HG02642 (cell line): ENCODE measurements at regions not wholly inside any gene's neighbourhood (a gene's known extent, or its start where the extent isn't known, plus 50 kb on each side); places are given as distances from the start of the nearest gene placed in this dataset.
"Not testable (repeated sequence)": the region's sequence is repeated elsewhere in the genome, so short reads cannot be mapped to it uniquely, and the experiment has no call there.

Source experiments
- ATAC-seq: cut with Tn5 transposase; IDR thresholded peaks from one replicate; pipeline ENCODE4 v1.9.1; 2021; ENCODE audit warnings: mild to moderate bottlenecking; ENCODE audit not compliant: unreplicated experiment, poor library complexity

DNA sequence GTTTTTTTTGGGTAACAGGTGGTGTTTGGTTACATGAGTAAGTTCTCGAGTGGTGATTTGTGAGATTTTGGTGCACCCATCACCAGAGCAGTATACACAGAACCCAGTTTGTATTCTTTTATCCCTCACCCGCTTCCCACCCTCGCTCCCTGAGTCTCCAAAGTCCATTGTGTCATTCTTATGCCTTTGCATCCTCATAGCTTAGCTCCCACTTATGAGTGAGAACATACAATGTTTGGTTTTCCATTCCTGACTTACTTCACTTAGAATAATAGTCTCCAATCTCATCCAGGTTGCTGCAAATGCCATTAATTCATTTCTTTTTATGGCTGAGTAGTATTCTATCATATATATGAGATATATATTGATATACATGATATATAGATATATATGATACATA is 211.9 kb downstream of the BCAS1 start:
- ATAC-seq: not testable (repeated sequence)

DNA sequence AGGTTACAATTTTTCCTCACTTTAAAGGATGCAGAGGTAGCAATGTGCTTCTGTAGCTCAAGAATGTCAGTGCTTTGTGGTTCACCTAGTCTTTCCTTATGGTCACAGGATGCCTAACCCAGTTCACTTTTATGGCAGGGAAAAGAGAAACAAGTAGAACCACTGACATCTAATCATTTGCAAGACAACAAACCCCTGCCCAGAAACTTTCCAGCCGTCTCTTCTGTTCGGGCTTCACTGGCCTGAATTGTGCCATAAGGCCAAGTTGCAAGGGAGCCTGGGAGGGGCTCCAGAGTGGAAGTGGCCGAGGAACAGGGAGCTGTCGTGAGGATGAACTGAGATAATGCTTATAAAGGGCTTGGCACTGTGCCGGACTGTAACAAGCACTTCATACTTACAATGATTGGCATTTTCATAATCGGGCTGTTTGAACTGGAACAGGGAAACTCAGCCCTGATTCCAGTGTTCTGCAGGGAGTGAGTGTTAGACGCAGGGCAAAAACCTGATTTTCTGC is 212.6 kb downstream of the BCAS1 start:
- ATAC-seq: no peak

DNA sequence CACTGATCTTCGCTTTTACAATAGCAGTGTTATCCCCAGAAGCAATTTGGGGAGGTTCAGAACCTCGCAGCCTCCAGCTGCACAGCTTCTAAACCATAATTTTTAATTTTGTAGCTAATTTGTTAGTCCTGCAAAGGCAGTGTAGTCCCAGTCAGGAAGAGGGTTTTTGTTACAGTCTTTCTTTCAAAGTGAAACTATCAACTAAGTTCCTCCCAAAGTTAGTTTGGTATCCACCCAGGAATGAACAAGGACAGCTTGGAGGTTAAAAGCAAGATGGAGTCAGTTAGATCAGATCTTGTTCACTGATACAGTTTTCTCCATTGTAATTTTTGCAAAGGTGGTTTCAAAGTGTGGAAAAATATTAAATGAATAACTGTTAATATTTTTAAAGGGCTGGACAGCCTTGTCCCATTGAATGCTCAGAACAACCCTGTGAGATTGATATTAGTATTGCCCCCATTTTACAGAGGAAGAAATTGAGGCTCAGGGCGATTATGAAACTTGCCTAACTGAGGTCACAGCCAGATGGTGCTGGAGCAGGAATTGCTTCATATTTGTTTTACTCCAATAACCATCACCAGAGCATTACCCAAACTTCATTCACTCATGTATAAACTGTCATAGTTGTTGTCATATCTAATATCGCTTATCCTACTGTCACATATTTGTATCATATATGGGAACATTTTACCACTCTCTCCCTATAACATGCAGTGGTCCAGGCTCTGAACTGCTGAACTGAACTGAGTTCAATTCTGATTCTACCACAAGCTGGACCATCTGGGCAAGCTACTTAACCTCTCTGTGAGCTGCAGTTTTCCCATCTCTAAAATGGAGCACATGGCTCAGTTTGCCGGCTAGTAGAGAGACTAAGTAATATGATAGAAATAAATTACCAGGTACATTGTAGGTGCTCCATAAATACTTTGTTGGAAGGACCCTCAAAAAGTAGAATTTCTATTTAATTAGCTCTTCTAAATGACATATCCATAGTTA is 213.8 kb downstream of the BCAS1 start:
- ATAC-seq: no peak

DNA sequence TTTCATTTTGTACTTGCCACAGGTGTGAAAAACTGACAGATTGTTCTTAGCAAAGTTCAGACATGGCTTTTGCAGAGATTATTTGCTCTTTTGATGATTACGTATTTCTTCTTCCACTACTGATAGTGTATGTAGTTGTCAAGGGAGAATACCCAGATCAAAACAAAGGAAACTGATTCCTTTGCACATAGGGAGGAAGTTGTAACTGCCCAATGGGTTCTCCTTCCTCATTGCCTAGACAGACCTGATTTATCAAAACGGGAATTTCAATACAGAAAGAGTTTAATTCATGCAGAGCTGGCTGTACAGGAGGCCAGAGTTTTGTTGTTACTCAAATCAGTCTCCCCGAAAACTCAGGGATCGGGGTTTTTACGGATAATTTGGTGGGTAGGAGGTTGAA is 214.7 kb downstream of the BCAS1 start:
- ATAC-seq: no peak

DNA sequence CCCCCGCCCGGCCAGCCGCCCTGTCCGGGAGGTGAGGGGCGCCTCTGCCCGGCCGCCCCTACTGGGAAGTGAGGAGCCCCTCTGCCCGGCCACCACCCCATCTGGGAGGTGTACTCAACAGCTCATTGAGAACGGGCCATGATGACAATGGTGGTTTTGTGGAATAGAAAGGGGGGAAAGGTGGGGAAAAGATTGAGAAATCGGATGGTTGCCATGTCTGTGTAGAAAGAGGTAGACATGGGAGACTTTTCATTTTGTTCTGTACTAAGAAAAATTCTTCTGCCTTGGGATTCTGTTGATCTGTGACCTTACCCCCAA is 215.8 kb downstream of the BCAS1 start:
- not testable (repeated sequence) for ATAC-seq

DNA sequence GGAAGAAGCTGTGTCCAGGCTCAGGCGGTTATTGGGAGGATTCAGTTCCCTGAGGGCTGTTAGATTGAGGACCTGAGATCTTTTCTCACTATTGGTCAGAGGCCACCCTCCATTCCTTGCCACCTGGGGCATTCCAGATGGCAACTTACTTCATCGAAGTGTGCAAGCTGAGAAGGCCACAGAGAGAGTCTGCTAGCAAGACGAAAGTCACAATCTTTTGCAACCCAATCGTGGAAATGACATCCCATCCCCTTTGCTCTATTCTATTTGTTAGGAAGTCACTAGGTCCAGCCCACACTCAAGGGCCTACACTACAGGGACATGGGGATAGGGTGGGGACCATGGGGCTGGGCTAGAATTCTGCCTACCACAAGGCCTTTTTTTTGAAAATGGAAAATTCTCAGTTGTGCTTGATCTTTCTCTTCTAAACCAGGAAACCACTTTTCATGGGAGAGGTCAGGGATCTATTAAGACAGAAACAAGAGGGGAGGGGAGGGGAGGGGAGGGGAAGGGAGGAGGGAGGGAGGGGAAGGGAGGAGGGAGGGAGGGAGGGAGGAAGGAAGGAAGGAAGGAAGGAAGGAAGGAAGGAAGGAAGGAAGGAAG is 217.2 kb downstream of the BCAS1 start:
- no peak for ATAC-seq

DNA sequence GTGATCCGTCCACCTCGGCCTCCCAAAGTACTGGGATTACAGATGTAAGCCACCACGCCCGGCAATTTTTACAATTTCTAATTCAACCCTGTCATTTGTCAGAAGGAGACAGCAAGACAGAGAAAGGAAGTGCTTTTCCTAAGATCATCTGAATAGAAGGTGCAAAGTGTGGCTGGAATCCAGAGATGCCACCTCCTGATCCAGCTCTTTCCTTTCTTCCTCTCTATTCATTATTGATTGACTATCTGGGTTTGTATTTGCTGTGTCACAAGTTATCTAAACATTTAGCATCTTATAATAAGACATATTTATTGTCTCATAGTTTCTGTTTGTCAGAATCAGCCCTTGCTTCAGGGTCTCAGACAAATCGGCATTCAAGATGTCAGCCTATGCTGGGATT is 217.7 kb downstream of the BCAS1 start:
- ATAC-seq: no peak

DNA sequence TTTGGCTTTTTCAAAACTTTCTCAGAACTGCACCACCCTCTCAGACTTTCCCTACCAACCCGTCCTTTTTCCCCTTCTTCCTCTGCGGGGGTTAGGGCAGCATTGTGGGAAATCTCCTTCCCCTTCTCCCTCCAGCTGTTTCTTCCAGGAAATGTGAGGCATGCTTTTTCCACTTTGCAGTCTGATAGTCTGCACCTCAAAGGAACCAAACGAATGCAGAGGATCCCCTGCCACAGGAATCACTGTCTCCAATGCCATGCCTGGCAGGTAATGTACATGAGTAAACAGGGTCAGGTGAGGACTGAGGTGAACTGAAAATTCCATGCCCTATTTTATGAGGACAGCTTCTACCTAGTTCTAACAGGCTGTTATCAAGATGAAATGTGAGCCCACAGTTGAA is 218.4 kb downstream of the BCAS1 start:
- ATAC-seq: no peak

DNA sequence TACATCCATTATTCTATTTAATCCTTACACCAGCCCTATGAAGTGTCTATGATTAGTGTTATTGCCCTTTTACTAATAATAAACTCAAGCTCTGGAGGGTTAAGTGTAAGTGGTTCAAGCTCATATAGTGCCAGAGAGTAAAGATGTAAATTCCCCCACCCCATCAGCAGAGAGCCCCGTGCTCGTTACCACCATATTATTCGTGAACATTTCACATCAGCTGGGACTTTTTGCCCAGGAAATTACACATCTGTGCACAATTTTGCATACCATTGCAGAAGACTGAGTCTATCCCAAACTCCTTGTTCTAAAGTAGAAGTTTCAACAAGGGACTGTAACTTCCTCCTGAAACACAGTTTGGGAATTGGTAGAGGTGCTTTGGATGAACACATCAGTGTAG is 220.1 kb downstream of the BCAS1 start:
- ATAC-seq: no peak

DNA sequence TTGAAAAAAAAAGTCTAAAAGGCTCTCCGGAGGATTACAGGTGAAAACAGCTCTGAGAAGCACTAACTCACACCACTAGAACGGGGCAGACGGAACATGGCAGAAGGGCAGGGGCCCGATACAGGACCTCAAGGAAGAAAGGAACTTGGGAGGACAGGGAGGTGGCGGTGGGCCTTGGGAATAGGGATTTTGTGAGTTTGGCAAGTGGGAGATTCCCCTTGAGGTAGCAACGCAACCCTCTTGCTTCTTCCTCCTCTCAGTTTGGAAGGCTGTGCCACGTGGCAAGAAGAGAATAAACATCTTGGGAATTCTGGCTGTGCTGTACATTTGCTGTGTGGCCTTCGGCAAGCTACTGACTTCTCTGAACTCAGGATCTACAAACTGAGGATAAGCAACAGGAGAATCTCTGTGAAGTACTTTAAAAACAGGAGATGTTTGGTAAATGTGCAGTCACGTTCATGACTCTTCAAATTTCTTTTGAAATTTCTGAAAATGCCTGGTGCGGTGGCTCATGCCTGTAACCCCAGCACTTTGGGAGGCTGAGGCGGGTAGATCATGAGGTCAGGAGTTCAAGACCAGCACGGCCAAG is 220.8 kb downstream of the BCAS1 start:
- ATAC-seq: no peak

DNA sequence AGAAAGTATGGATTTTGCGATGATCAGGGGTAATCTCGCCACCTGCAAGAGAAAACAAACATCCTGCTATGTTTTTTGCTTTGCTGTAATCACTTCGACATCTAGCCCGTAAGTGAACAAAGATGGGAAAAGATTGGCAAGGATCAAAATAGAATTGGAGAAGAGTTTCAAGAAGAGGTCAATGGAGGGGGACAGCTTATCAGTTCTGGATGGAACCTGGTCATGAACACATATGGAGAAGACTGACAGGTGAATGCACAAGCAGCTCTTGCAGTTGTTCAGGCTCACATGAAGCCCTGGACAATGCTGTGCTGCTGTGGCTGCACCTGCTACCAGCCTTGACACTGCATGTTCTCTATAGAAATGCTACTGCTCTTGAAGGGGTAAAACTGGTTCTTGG is 222.1 kb downstream of the BCAS1 start:
- no peak for ATAC-seq

DNA sequence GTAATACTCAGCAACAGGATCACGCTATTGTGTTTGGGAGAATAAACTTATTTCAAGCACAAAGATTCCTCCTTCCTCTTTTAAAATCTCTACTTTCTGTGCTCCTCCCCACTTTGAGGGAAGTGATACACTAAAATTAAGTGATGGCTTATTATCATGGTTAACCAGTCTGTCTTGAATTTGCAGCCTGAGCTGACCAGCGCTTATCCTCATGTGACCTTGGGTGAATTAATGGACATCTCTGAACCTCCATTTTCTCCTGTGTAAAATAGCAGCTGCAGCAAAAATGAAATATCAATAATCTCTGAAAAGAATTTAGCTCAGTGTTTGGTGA is 222.6 kb downstream of the BCAS1 start:
- ATAC-seq: no peak

DNA sequence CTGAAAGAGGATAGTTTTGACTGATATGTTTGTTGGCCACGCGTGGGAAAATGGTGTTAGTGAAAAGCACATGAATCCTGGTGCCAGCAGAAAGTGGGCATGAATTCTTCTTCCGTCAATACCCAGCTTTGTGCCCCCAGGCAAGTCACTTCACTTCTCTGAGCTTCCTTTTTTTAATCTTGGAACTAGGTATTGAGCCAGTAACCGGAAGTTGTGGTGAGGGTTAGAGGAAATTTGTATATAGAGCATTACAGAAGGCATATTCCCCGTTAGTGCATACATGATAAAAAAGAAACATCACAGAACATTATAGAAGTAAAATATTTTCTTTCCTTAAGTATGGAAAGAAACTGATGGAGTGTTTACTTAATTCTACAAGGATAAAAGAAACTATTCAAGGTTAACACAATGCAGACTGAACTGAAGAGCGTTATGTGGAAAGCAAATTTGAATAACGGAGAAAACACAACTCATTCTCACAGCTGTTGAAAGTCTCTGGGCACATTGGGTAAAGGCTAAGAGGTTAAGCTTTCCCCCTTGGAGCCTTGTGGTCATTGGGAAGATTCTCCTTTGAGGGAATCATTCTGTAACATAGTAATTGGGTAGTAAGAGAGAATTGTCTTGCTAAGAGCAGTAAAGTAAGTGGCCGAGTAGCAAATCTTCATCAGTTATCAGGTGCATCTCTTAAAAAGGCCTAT is 223.1 kb downstream of the BCAS1 start:
- no peak for ATAC-seq

DNA sequence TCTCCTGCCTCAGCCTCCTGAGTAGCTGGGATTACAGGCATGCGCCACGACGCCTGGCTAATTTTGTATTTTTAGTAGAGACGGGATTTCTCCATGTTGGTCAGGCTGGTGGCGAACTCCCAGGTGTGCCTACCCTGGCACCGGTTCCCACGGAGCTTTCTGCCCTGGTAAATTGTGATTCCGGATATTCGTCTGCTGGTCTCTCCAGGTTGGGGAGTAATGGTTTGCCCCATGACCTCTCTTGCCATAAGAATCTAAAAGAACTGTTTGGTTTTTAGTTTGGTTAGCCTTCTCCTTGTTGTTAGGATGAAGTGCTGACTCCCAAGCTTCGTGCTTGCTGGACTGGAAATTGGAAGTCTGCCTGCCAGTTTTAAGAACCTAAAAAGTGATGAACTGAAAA is 223.8 kb downstream of the BCAS1 start:
- ATAC-seq: no peak

DNA sequence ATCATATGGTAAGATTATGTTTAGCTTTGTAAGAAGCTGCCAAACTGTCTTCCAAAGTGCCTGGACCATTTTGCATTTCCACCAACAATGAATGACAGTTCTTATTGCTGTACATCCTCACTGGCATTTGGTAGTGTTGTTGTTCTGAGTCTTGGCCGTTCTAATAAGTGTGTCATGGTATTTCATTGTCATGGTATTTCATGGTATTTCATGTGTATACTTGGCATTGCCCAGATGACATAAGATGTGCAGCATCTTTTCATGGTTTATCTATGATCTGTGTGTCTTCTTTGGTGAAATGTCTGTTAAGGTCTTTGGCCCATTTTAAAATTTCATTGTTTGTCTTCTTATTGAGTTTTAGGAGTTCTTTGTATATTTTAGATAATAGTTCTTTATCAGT is 224.4 kb downstream of the BCAS1 start:
- ATAC-seq: no peak

DNA sequence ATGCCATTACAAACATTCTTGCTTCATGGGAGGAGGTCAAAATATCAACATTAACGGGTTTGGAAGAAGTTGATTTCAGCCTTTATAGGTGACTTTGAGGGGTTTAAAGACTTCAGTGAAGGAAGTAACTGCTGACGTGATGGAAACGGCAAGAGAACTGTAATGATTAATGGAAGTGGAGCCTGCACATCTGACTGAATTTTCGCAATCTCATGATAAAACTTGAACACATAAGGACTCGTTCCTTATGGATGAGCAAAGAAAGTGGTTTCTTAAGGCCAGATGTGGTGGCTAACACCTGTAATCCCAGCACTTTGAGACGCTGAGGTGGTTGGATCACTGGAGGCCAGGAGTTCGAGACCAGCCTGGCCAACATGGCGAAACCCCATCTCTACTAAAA is 226.1 kb downstream of the BCAS1 start:
- ATAC-seq: no peak

DNA sequence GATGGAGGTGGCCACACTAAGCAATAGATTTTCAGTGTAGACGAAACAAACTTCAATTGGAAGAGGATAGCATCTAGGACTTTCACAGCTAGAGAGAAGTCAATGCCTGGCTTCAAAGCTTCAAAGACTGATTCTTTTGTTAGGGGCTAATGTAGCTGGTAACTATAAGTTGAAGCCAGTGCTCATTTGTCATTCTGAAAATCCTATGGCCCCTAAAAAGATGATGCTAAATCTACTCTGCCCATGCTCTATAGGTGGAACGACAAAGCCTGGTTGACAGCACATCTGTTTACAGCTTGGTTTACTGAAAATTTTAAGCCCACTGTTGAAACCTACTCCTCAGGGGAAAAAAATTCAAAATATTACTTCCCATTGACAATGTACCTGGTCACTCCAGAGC is 226.7 kb downstream of the BCAS1 start:
- no peak for ATAC-seq

DNA sequence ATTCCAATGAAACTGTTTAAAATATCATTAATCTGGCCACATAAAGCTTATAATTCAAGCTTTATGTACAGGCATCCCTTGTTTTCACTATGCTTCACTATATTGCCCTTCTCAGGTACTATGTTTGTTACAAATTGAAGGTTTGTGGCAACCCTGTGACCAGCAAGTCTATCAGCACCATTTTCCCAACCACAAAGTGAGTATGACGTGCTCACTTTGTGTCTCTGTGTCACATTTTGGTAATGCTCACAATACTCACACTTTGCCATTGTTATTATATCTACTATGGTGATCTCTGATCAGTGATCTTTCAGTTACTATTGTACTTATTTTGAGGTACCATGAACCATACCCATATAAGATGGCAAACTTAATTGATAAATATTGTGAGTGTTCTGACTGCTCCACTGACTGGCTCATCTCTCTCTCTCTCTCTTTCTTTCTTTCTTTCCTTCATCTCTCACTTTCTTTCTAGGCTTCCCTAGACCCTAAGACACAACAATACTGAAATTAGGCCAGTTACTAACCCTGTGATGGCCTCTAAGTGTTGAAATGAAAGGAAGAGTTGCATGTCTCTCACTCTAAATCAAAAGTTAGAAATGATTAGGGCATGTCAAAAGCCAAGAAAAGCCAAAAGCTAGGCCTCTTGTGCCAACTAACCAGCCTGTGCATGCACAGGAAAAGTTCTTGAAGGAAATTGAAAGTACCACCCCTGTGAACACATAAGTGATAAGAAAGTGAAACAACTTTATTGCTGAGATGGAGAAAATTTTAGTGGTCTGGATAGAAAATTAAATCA is 227.9 kb downstream of the BCAS1 start:
- ATAC-seq: no peak

DNA sequence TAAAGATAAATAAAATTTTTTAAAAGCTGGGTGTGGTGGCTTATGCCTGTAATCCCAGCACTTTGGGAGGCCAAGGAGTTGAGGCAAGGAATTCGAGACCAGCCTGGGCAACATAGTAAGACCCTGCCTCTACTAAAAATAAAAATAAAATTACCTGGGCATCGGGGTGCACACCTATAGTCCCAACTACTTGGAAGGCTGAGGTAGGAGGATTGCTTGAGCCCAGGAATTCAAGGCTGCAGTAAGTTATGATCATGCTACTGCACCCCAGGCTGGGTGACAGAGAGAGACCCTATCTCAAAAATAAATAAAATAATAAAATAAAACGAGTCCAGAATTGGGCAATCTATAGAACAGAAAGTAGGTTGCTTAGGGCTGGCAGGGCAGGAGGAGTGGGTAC is 228.7 kb downstream of the BCAS1 start:
- no peak for ATAC-seq

DNA sequence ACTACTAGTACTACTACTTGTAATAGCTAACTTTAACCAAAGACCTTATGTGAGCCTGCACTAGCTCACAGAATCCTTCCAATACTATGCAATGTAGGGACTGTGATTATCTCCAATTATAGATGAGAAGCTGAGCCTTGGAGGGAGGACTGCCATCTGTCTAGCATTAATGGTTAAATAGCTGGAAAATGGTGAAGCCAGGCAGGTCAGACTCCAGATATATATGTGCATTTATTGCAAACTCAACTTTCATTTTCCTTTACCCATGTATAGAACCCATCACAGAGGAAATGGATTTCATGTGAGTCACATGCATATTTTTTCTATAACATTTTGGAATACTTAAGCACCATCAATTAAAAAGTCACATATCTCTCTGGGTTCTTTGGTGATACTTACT is 229.9 kb downstream of the BCAS1 start:
- ATAC-seq: no peak
